ENCODE measurements at regions not wholly inside any gene's neighbourhood (a gene's known extent, or its start where the extent isn't known, plus 50 kb on each side); places are given as distances from the start of the nearest gene placed in this dataset.

- H3K36me3 Mint-ChIP-seq (ENCODE audit: low read depth, unreplicated experiment), result no peaks in the 10 kb centered on the region
- Histone ChIP-seq H3K27ac (ENCODE audit: low read depth, low read length) (peak overlapping the region; percentile 11), H2AFZ (ENCODE audit: low read depth, low read length) (no peak overlapping the region), H3K36me3 (ENCODE audit: insufficient read depth, low read length) (no peaks in the 10 kb centered on the region), H3K79me2 (ENCODE audit: insufficient read depth, low read length) (no peaks in the 10 kb centered on the region), H3K27me3 (ENCODE audit: insufficient read depth, low read length) (no peaks in the 10 kb centered on the region), H3K4me2 (ENCODE audit: low read length) (peak overlapping the region; percentile 19), H3K9me3 (ENCODE audit: insufficient read depth, low read depth, low read length) (no peaks in the 10 kb centered on the region), H4K20me1 (ENCODE audit: insufficient read depth, low read length) (no peaks in the 10 kb centered on the region), H3K4me3 (ENCODE audit: insufficient read depth, low read depth, low read length) (no peak overlapping the region), H3K4me1 (ENCODE audit: insufficient read depth, low read length) (no peaks in the 10 kb centered on the region), H3K9ac (ENCODE audit: low read length) (no peak overlapping the region)
- no peaks in the 10 kb centered on the region for H3K9me3 Mint-ChIP-seq (ENCODE audit: unreplicated experiment)
- H3K4me3 Mint-ChIP-seq (ENCODE audit: unreplicated experiment), result no peak overlapping the region
- no peaks in the 10 kb centered on the region for H3K27me3 Mint-ChIP-seq (ENCODE audit: low read depth, unreplicated experiment)
- TF ChIP-seq EZH2 (IDR thresholded peaks at IDR 0.05; ENCODE audit: insufficient read depth, low read length) (no peak), CTCF (IDR thresholded peaks at IDR 0.05; ENCODE audit: insufficient read depth, low read depth, low read length) (no peak)
- peaks cover 7% of the 10 kb centered on the region for H3K4me1 Mint-ChIP-seq (ENCODE audit: low read depth, unreplicated experiment)
- no peak overlapping the region for H3K27ac Mint-ChIP-seq (ENCODE audit: unreplicated experiment)
- FAIRE-seq, result no peak
- DNase-seq (ENCODE audit: low read depth), result peak; percentile 1
These were observed 1422.1 kb downstream of the PCDH9 start for GRCh38 chr13:65808061-65808460.

GRCh38 chr13:65803530-65804392 lies 1426.4 kb downstream of the PCDH9 start:
- Mint-ChIP-seq H3K27me3 (ENCODE audit: low read depth, unreplicated experiment) (no peaks in the 10 kb centered on the region), H3K4me3 (ENCODE audit: unreplicated experiment) (no peak overlapping the region), H3K4me1 (ENCODE audit: low read depth, unreplicated experiment) (peaks cover 7% of the 10 kb centered on the region), H3K9me3 (ENCODE audit: unreplicated experiment) (no peaks in the 10 kb centered on the region), H3K36me3 (ENCODE audit: low read depth, unreplicated experiment) (no peaks in the 10 kb centered on the region), H3K27ac (ENCODE audit: unreplicated experiment) (no peak overlapping the region)
- H3K36me3 ChIP-seq (ENCODE audit: insufficient read depth, low read length), result no peaks in the 10 kb centered on the region
- FAIRE-seq (no peak), DNase-seq (ENCODE audit: low read depth) (no peak)
- H3K79me2 ChIP-seq (ENCODE audit: insufficient read depth, low read length), result no peaks in the 10 kb centered on the region
- H2AFZ ChIP-seq (ENCODE audit: low read depth, low read length), result no peak overlapping the region
- no peak overlapping the region for H3K4me3 ChIP-seq (ENCODE audit: insufficient read depth, low read depth, low read length)
- H3K27me3 ChIP-seq (ENCODE audit: insufficient read depth, low read length), result no peaks in the 10 kb centered on the region
- H4K20me1 ChIP-seq (ENCODE audit: insufficient read depth, low read length), result no peaks in the 10 kb centered on the region
- H3K9ac ChIP-seq (ENCODE audit: low read length), result no peak overlapping the region
- no peaks in the 10 kb centered on the region for H3K4me1 ChIP-seq (ENCODE audit: insufficient read depth, low read length)
- H3K4me2 ChIP-seq (ENCODE audit: low read length), result no peak overlapping the region
- no peak for TF ChIP-seq CTCF (IDR thresholded peaks at IDR 0.05; ENCODE audit: insufficient read depth, low read depth, low read length)
- no peak for TF ChIP-seq EZH2 (IDR thresholded peaks at IDR 0.05; ENCODE audit: insufficient read depth, low read length)
- H3K9me3 ChIP-seq (ENCODE audit: insufficient read depth, low read depth, low read length), result no peaks in the 10 kb centered on the region
- H3K27ac ChIP-seq (ENCODE audit: low read depth, low read length), result no peak overlapping the region

DNA sequence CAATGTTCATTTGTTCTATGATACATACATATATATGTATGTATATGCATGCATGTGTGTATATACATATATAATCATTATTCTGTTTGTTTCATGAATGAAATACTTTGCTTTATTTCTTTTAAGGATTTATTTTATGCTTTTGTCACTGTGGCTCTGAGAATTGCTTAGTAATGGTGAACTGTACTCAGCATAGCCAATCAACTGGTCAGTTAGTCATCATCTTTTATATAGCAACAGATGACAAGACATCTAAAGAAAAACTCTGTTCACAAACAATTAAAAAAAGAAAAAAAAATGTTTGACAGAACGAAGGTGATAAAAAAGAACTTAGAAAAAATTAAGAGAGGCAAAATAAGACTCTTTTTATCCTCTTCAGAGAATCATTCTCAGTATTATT lies 1440.3 kb downstream of the PCDH9 start:
- FAIRE-seq, result no peak

More for the DNA sequence above, 1440.3 kb downstream of the PCDH9 start:
- no peaks in the 10 kb centered on the region for H3K36me3 Mint-ChIP-seq (ENCODE audit: low read depth, unreplicated experiment)
- H3K4me3 Mint-ChIP-seq (ENCODE audit: unreplicated experiment), result no peak overlapping the region
- no peaks in the 10 kb centered on the region for H3K9me3 Mint-ChIP-seq (ENCODE audit: unreplicated experiment)
- Histone ChIP-seq H4K20me1 (ENCODE audit: insufficient read depth, low read length) (no peaks in the 10 kb centered on the region), H3K36me3 (ENCODE audit: insufficient read depth, low read length) (no peaks in the 10 kb centered on the region), H3K4me1 (ENCODE audit: insufficient read depth, low read length) (no peaks in the 10 kb centered on the region), H3K4me2 (ENCODE audit: low read length) (no peak overlapping the region), H2AFZ (ENCODE audit: low read depth, low read length) (no peak overlapping the region), H3K79me2 (ENCODE audit: insufficient read depth, low read length) (no peaks in the 10 kb centered on the region), H3K27ac (ENCODE audit: low read depth, low read length) (no peak overlapping the region), H3K4me3 (ENCODE audit: insufficient read depth, low read depth, low read length) (no peak overlapping the region), H3K9me3 (ENCODE audit: insufficient read depth, low read depth, low read length) (no peaks in the 10 kb centered on the region), H3K9ac (ENCODE audit: low read length) (no peak overlapping the region), H3K27me3 (ENCODE audit: insufficient read depth, low read length) (no peaks in the 10 kb centered on the region)
- TF ChIP-seq EZH2 (IDR thresholded peaks at IDR 0.05; ENCODE audit: insufficient read depth, low read length) (no peak), CTCF (IDR thresholded peaks at IDR 0.05; ENCODE audit: insufficient read depth, low read depth, low read length) (no peak)
- no peak for DNase-seq (ENCODE audit: low read depth)
- no peaks in the 10 kb centered on the region for H3K4me1 Mint-ChIP-seq (ENCODE audit: low read depth, unreplicated experiment)
- H3K27me3 Mint-ChIP-seq (ENCODE audit: low read depth, unreplicated experiment), result no peaks in the 10 kb centered on the region
- no peak overlapping the region for H3K27ac Mint-ChIP-seq (ENCODE audit: unreplicated experiment)

All from astrocyte (in vitro differentiated cells and primary cell).